GM12874 (cell line): ENCODE measurements at regions not wholly inside any gene's neighbourhood (a gene's known extent, or its start where the extent isn't known, plus 50 kb on each side); places are given as distances from the start of the nearest gene placed in this dataset.

ENCODE experiments used
- TF ChIP-seq, protein P1 (sequence below): IDR thresholded peaks from 2 replicates; pipeline ENCODE4 v1.5.1; 2011; ENCODE audit warnings: low read depth, mild to moderate bottlenecking, control low read depth, low read length, moderate library complexity; ENCODE audit not compliant: insufficient read depth

GRCh38 chr15:81939604-81940440, 106.0 kb downstream of the MEX3B start:
- TF ChIP-seq, protein P1, sequence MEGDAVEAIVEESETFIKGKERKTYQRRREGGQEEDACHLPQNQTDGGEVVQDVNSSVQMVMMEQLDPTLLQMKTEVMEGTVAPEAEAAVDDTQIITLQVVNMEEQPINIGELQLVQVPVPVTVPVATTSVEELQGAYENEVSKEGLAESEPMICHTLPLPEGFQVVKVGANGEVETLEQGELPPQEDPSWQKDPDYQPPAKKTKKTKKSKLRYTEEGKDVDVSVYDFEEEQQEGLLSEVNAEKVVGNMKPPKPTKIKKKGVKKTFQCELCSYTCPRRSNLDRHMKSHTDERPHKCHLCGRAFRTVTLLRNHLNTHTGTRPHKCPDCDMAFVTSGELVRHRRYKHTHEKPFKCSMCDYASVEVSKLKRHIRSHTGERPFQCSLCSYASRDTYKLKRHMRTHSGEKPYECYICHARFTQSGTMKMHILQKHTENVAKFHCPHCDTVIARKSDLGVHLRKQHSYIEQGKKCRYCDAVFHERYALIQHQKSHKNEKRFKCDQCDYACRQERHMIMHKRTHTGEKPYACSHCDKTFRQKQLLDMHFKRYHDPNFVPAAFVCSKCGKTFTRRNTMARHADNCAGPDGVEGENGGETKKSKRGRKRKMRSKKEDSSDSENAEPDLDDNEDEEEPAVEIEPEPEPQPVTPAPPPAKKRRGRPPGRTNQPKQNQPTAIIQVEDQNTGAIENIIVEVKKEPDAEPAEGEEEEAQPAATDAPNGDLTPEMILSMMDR: peak; percentile 51

GRCh38 chr15:81937189-81937588, 108.6 kb downstream of the MEX3B start:
- TF ChIP-seq, protein P1: no peak

DNA sequence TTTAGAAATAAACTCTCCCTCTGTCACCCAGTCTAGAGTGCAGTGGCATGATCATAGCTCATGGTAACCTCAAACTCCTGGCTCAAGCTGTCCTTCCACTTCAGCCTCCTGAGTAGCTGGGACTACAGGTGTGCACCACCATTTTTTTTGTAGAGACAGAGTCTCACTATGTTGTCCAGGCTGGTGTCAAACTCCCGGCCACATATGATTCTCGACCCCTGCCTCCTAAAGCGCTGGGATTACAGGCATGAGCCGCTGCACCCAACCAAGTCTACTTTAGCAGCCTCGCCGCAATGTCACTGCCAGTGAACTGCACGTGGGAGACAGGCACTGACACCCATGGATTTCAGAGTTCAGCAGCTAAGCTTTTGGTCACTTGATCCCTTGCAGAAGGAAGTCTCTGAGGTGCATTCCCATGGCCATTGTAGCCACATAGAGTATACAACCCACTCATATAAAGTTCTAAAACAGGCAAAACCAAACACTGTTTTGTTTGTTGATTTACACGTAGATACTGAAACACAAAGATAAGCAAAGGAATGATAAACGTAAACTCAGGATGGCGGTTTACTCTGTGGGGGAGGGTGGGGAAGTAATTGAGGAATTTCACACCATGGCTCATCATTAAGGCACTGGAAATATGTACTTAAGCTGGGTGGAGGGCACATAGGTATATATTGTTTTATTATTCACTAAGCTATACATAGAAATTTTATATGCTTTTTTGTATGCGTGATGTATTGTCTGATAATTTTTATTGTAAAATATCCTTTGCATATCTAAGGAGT, 115.0 kb downstream of the MEX3B start:
- TF ChIP-seq, protein P1: no peak

- TF ChIP-seq, protein P1: no peak
Observed at GRCh38 chr15:81929557-81929956, 116.3 kb downstream of the MEX3B start.

- TF ChIP-seq, protein P1: no peak
Observed at GRCh38 chr15:81926981-81927380, 118.8 kb downstream of the MEX3B start.

- TF ChIP-seq, protein P1: no peak
Observed at GRCh38 chr15:81924729-81925128, 121.1 kb downstream of the MEX3B start.

DNA sequence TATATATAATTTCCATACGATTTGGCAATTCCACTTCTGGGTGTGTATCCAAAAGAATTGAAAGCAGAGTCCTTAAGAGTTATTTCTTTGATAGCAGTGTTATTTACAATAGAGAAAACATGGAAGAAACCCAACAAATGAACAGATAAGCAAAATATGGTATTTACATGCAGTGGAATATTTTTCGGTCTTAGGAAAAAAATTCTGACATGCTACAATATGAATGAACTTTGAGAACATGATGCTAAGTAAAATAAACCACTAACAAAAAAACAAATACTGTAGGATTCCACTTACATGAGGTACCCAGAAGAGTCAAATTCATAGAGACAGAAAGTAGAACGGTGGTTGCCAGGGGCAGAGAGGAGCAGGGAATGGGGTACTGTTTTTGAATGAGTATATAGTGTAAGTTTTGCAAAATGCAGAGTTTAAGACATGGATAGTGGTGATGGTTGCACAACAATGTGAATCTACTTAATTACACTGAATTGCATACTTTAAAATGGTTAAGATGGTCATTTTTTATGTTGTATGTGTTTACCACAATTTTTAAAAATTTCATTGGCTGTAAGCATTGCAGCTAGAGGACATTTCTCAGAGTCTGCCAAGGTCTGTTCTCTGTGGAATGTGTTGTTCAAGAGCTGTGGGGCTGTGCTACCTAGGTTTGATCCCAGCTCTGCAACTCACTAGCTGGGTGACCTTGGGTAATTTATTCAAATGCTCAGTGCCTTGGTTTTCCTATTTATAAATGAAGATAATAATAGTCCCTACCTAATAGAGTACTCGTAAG, 122.1 kb downstream of the MEX3B start:
- TF ChIP-seq, protein P1: no peak
